Stimulated activated CD4-positive, alpha-beta T cell treated with anti-CD3 and anti-CD28 coated beads, Interleukin-4, amount 100 ng/mL, for 24 hours (primary cell): ENCODE measurements at regions not wholly inside any gene's neighbourhood (a gene's known extent, or its start where the extent isn't known, plus 50 kb on each side); places are given as distances from the start of the nearest gene placed in this dataset.
A peak's percentile ranks its signal among the peaks of the same experiment; 100 is the strongest.

Experiments
- DNase-seq: peaks from one replicate; pipeline ENCODE4 v3.0.0-alpha.2; 2020

- DNase-seq = no peak
Measured at GRCh38 chr1:239804266-239804665, 287.4 kb upstream of the FMN2 start.

GRCh38 chr1:239805042-239805441 lies 286.6 kb upstream of the FMN2 start:
- no peak for DNase-seq

GRCh38 chr1:239805851-239806772 lies 285.6 kb upstream of the FMN2 start:
- no peak for DNase-seq

GRCh38 chr1:239806897-239807296 lies 284.8 kb upstream of the FMN2 start:
- no peak for DNase-seq

- DNase-seq = no peak
Measured at GRCh38 chr1:239807361-239807760, 284.3 kb upstream of the FMN2 start.

- DNase-seq = no peak
Measured at GRCh38 chr1:239810061-239810481, 281.6 kb upstream of the FMN2 start.

- DNase-seq = peak; percentile 9
Measured at GRCh38 chr1:239811211-239811885, 280.3 kb upstream of the FMN2 start.

GRCh38 chr1:239812580-239812979 lies 279.1 kb upstream of the FMN2 start:
- no peak for DNase-seq

GRCh38 chr1:239814306-239814881 lies 277.3 kb upstream of the FMN2 start:
- peak; percentile 22 for DNase-seq

- DNase-seq = no peak
Measured at GRCh38 chr1:239815074-239815473, 276.6 kb upstream of the FMN2 start.

- no peak for DNase-seq
Measured at GRCh38 chr1:239816081-239816782, 275.5 kb upstream of the FMN2 start.

GRCh38 chr1:239817276-239817675 lies 274.4 kb upstream of the FMN2 start:
- DNase-seq = no peak

GRCh38 chr1:239817801-239818200 lies 273.9 kb upstream of the FMN2 start:
- DNase-seq = no peak

GRCh38 chr1:239819096-239819495 lies 272.6 kb upstream of the FMN2 start:
- no peak for DNase-seq

- no peak for DNase-seq
Measured at GRCh38 chr1:239819756-239820250, 271.9 kb upstream of the FMN2 start.

- DNase-seq = no peak
Measured at GRCh38 chr1:239823852-239824251, 267.8 kb upstream of the FMN2 start.

- no peak for DNase-seq
Measured at GRCh38 chr1:239826211-239826610, 265.5 kb upstream of the FMN2 start.

- DNase-seq = no peak
Measured at GRCh38 chr1:239826736-239827135, 264.9 kb upstream of the FMN2 start.

- DNase-seq = no peak
Measured at GRCh38 chr1:239829535-239829934, 262.1 kb upstream of the FMN2 start.

- no peak for DNase-seq
Measured at GRCh38 chr1:239831577-239832355, 259.9 kb upstream of the FMN2 start.

- DNase-seq = no peak
Measured at GRCh38 chr1:239833723-239834122, 258.0 kb upstream of the FMN2 start.

- DNase-seq = no peak
Measured at GRCh38 chr1:239835946-239836440, 255.7 kb upstream of the FMN2 start.
